ENCODE measurements at regions not wholly inside any gene's neighbourhood (a gene's known extent, or its start where the extent isn't known, plus 50 kb on each side); places are given as distances from the start of the nearest gene placed in this dataset.

DNA sequence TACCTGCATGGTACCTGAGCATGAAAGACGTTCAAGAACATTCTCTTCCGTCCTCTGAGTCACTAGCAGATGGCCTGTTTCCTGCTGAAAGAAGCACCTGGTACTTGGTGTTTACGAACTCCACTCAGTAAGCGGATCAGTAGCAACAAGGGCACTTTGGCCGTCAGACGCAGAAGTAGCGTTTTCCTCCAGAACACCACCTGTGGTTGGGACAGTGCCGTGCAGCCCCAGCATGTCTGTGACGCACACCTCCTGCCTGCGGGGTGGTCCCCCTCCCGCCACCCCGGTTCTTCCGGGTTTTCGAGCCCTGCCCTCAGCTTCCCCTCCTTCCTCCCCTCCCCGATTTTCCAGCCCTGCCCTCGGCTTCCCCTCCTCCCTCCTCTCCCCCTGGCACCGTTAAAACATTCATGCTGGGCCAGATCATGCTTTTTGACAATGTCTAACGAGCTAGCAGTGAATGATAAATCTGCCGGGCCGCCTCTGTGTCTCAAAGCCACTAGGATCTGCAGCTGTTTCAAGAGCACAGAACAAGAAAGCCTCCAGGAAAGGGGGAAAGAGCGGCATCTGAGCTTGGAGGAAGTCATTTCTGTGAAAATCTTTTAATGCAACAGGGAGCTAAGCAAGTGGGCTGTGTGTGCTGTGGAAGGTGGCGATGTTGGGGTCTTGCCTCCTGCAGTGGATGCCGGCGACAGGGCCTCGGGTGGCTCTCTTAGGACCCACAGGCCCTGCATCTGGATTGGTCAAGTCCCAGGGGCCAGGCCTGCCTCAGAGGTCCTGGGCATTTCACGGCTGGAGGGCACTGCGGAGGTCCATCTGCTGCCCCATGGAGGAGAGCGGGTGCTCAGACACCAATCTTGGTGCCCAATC is 207.9 kb downstream of the ERMARD start:
- no peak overlapping the region for H2BK12ac ChIP-seq (ENCODE audit: low read depth, low read length)
- H2AK5ac ChIP-seq (ENCODE audit: low read depth, low read length) = no peak overlapping the region
- no peak overlapping the region for H3K27ac ChIP-seq (ENCODE audit: low read depth, low read length)
- H3K27me3 ChIP-seq (replicated peaks in 1 of 4; ENCODE audit: control insufficient read depth in 3 of 4, extremely low read depth in 1 of 4, insufficient read depth in 3 of 4, low read length in 3 of 4) = peaks cover 0 to 16% (median 8%) of the 10 kb centered on the region in 4 experiments; a peak in 5 of 7 replicates
- H2BK120ac ChIP-seq (replicated peaks; ENCODE audit: low read depth, low read length) = no peak overlapping the region
- CTCF ChIA-PET (ENCODE audit: partially characterized antibody) = interaction anchor here (1.0 to 3.5 kb wide), 6 partner anchors 8 to 570 kb away, joined by 3 to 13 read pairs (median 4); no protein-coding TSS in a partner anchor
- H3K23ac ChIP-seq (ENCODE audit: insufficient read length) = no peak overlapping the region
- 89% methylated on average over 27 of the region's 28 CpGs; no CpG with 5 or more reads in 1 of the 2 experiments for whole genome bisulfite sequencing, 2 experiments (ENCODE audit: extremely low coverage in 1 of 2, insufficient coverage in 1 of 2, insufficient read length in 1 of 2, insufficient replicate concordance in 2 of 2, low coverage in 1 of 2, low lambda C conversion rate in 2 of 2, missing lambda C conversion rate in 1 of 2)
- H3K56ac ChIP-seq (replicated peaks; ENCODE audit: insufficient read length, low read depth, low read length) = no peak overlapping the region
- H3K79me1 ChIP-seq (ENCODE audit: low read depth, low read length) = no peaks in the 10 kb centered on the region
- H3K36me3 ChIP-seq (ENCODE audit: control insufficient read depth in 2 of 4, insufficient read depth in 4 of 4, low read length in 3 of 4) = no peaks in the 10 kb centered on the region
- no peak overlapping the region for H2AFZ ChIP-seq (ENCODE audit: low read length)
- no peak overlapping the region for H3K4me2 ChIP-seq (ENCODE audit: insufficient read depth in 1 of 2, low read depth in 2 of 2, low read length in 2 of 2)
- no peaks in the 10 kb centered on the region for H3K79me2 ChIP-seq (ENCODE audit: control insufficient read depth in 1 of 2, insufficient read depth in 2 of 2, low read length in 2 of 2)
- no peak overlapping the region for H4K91ac ChIP-seq (replicated peaks; ENCODE audit: insufficient read length, low read length)
- POLR2A ChIA-PET (ENCODE audit: partially characterized antibody) = no interaction called here
- no peak overlapping the region for H4K5ac ChIP-seq (ENCODE audit: insufficient read length, low read depth, low read length)
- H3K18ac ChIP-seq (ENCODE audit: extremely low read depth, low read length) = no peak overlapping the region
- H2BK5ac ChIP-seq (ENCODE audit: low read depth, low read length) = no peak overlapping the region
- H3K4ac ChIP-seq (replicated peaks; ENCODE audit: insufficient read length, low read depth, low read length) = no peak overlapping the region
- FAIRE-seq (no peak), DNase-seq (ENCODE audit: low read depth in 1 of 2, low spot score in 2 of 2) (peak in 1 of 2 experiments; percentile 41)
- no peak overlapping the region for H3K14ac ChIP-seq (ENCODE audit: insufficient read length)
- H4K20me1 ChIP-seq (replicated peaks in 1 of 2; ENCODE audit: control insufficient read depth in 1 of 2, insufficient read depth in 2 of 2, low read length in 2 of 2) = peaks cover 0 to 1% of the 10 kb centered on the region in 2 experiments
- peaks cover 0 to 11% (median 4%) of the 10 kb centered on the region in 4 experiments; a peak in 2 of 7 replicates for H3K4me1 ChIP-seq (replicated peaks in 1 of 4; ENCODE audit: control insufficient read depth in 3 of 4, insufficient read depth in 4 of 4, low read length in 3 of 4)
- no peak overlapping the region for H3K9ac ChIP-seq (replicated peaks in 1 of 4; ENCODE audit: extremely low read depth in 1 of 4, low read depth in 3 of 4, low read length in 3 of 4)
- H2BK15ac ChIP-seq (ENCODE audit: low read length) = no peak overlapping the region
- H2BK20ac ChIP-seq (ENCODE audit: low read length) = no peak overlapping the region
- no peak overlapping the region for H4K8ac ChIP-seq (ENCODE audit: extremely low read depth, insufficient read depth, low read length)
- H3K23me2 ChIP-seq (ENCODE audit: low read depth, low read length) = no peaks in the 10 kb centered on the region; the same call in 1 of the 2 replicates
- H3K9me3 ChIP-seq (ENCODE audit: insufficient read depth in 2 of 2, low read depth in 1 of 2, low read length in 1 of 2) = no peaks in the 10 kb centered on the region
- no peak overlapping the region for H3K4me3 ChIP-seq (ENCODE audit: extremely low read depth in 1 of 4, insufficient read depth in 2 of 4, low read depth in 3 of 4, low read length in 4 of 4)
- TF ChIP-seq, protein P1, sequence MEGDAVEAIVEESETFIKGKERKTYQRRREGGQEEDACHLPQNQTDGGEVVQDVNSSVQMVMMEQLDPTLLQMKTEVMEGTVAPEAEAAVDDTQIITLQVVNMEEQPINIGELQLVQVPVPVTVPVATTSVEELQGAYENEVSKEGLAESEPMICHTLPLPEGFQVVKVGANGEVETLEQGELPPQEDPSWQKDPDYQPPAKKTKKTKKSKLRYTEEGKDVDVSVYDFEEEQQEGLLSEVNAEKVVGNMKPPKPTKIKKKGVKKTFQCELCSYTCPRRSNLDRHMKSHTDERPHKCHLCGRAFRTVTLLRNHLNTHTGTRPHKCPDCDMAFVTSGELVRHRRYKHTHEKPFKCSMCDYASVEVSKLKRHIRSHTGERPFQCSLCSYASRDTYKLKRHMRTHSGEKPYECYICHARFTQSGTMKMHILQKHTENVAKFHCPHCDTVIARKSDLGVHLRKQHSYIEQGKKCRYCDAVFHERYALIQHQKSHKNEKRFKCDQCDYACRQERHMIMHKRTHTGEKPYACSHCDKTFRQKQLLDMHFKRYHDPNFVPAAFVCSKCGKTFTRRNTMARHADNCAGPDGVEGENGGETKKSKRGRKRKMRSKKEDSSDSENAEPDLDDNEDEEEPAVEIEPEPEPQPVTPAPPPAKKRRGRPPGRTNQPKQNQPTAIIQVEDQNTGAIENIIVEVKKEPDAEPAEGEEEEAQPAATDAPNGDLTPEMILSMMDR (IDR thresholded peaks at IDR 0.05; ENCODE audit: control extremely low read depth in 1 of 3, insufficient read depth in 1 of 3, low read depth in 1 of 3, low read length in 3 of 3) = no peak
- no peak for TF ChIP-seq SP2 (IDR thresholded peaks at IDR 0.05; ENCODE audit: low read length)
- TF ChIP-seq PHF8 (conservative IDR thresholded peaks at IDR 0.05; ENCODE audit: low read depth, low read length) = no peak
- TF ChIP-seq NANOG (IDR thresholded peaks at IDR 0.05; ENCODE audit: insufficient read depth, low read depth, low read length, poor library complexity, severe bottlenecking) = no peak
- TF ChIP-seq HDAC2 (IDR thresholded peaks at IDR 0.05; ENCODE audit: borderline replicate concordance in 1 of 2, low read depth in 2 of 2, low read length in 2 of 2) = no peak

All from H1 (cell line).